IMR-90 (cell line): ENCODE measurements at regions not wholly inside any gene's neighbourhood (a gene's known extent, or its start where the extent isn't known, plus 50 kb on each side); places are given as distances from the start of the nearest gene placed in this dataset.

Experiments
- ATAC-seq: fragments of 200-7000 bp; cut with Tn5 transposase; 2 replicates; pipeline ENCODE4 v1.9.1; 2020; ENCODE audit warnings: low read depth, mild to moderate bottlenecking, moderate library complexity
- BruUV-seq: library from RNA; stranded (reverse); fragments of 400-500 nt; replicated peaks from 2 replicates; lab custom pipeline; 2021; lab: Mats Ljungman, UMichigan
- CTCF ChIA-PET: fragments of 300-600 bp; formaldehyde crosslinking; extraction: SDS; loops from one replicate; lab custom pipeline; 2021; ENCODE audit warnings: antibody characterized with exemption; lab: Yijun Ruan, JAX
- POLR2A ChIA-PET: fragments of 300-600 bp; sonication (Branson Sonifier 250); formaldehyde crosslinking; loops from one replicate; lab custom pipeline; 2022; ENCODE audit warnings: antibody characterized with exemption; ENCODE audit not compliant: unreplicated experiment; lab: Charles Lee
- DNase-seq: peaks from one replicate; pipeline ENCODE4 v3.0.0; 2013
- H2AFZ ChIP-seq: replicated peaks from 2 replicates; pipeline ENCODE3; 2013; ENCODE audit warnings: low read length, mild to moderate bottlenecking; ENCODE audit not compliant: poor library complexity
- H2AK5ac ChIP-seq: 2 replicates; pipeline ENCODE4 v1.6.1; 2013; ENCODE audit warnings: low read depth, low read length, inconsistent platforms
- H2AK9ac ChIP-seq: replicated peaks from 2 replicates; pipeline ENCODE3; 2013; ENCODE audit warnings: mild to moderate bottlenecking, low read depth, low read length, moderate library complexity; ENCODE audit not compliant: poor library complexity
- H2BK120ac ChIP-seq: 2 replicates; pipeline ENCODE4 v1.6.1; 2013; ENCODE audit warnings: low read depth, low read length, inconsistent platforms
- H2BK15ac ChIP-seq: 3 replicates; pipeline ENCODE4 v1.6.1; 2013; ENCODE audit warnings: low read depth, low read length, inconsistent platforms
- H2BK20ac ChIP-seq: 2 replicates; pipeline ENCODE4 v1.6.1; 2013; ENCODE audit warnings: low read depth, mild to moderate bottlenecking, inconsistent platforms, low read length, moderate library complexity
- H2BK5ac ChIP-seq: 2 replicates; pipeline ENCODE4 v1.6.1; 2013; ENCODE audit warnings: mild to moderate bottlenecking, low read depth, low read length, inconsistent platforms; ENCODE audit not compliant: poor library complexity, severe bottlenecking
- H3K14ac ChIP-seq: replicated peaks from 2 replicates; pipeline ENCODE4 v1.6.1; 2013; ENCODE audit warnings: low read depth, low read length, inconsistent platforms
- H3K18ac ChIP-seq: 2 replicates; pipeline ENCODE4 v1.6.1; 2013; ENCODE audit warnings: low read depth, low read length, control low read depth
- H3K23ac ChIP-seq: 2 replicates; pipeline ENCODE4 v1.6.1; 2013; ENCODE audit warnings: low read depth, low read length, inconsistent platforms
- H3K27ac ChIP-seq: 2 replicates; pipeline ENCODE4 v1.5.1; 2013; ENCODE audit warnings: mild to moderate bottlenecking, control low read depth, low read length; ENCODE audit not compliant: insufficient read depth
- H3K27me3 ChIP-seq: 2 replicates; pipeline ENCODE4 v1.6.1; 2013; ENCODE audit warnings: low read length; ENCODE audit not compliant: control insufficient read depth, insufficient read depth
- H3K36me3 ChIP-seq: 2 replicates; pipeline ENCODE4 v1.6.1; 2013; ENCODE audit warnings: low read length, mixed read lengths; ENCODE audit not compliant: control insufficient read depth, insufficient read depth
- H3K4ac ChIP-seq: 2 replicates; pipeline ENCODE4 v1.6.1; 2013; ENCODE audit warnings: low read depth, low read length, inconsistent platforms
- H3K4me1 ChIP-seq: 2 replicates; pipeline ENCODE4 v1.6.1; 2013; ENCODE audit warnings: low read length, mixed read lengths; ENCODE audit not compliant: control insufficient read depth, insufficient read depth
- H3K4me2 ChIP-seq: 2 replicates; pipeline ENCODE4 v1.6.1; 2013; ENCODE audit warnings: low read depth, mild to moderate bottlenecking, control low read depth, low read length, moderate library complexity
- H3K4me3 ChIP-seq: 2 replicates; pipeline ENCODE4 v1.5.1; 2013; ENCODE audit warnings: low read depth, mild to moderate bottlenecking, control low read depth, low read length, moderate library complexity; ENCODE audit not compliant: insufficient read depth
- H3K56ac ChIP-seq: 2 replicates; pipeline ENCODE4 v1.6.1; 2013; ENCODE audit warnings: low read length, inconsistent platforms; ENCODE audit not compliant: insufficient read depth; ENCODE audit errors: extremely low read depth
- H3K79me1 ChIP-seq, 2 experiments: 2 replicates each; pipeline ENCODE4 v1.6.1; 2013; ENCODE audit warnings: low read length in 2 of 2, inconsistent platforms in 1 of 2, low read depth in 1 of 2
- H3K9ac ChIP-seq: 2 replicates; pipeline ENCODE4 v1.6.1; 2013; ENCODE audit warnings: low read depth, low read length, control low read depth
- H3K9me1 ChIP-seq: 2 replicates; pipeline ENCODE4 v1.6.1; 2013; ENCODE audit warnings: low read length, inconsistent platforms; ENCODE audit not compliant: insufficient read depth
- H3K9me3 ChIP-seq: 2 replicates; pipeline ENCODE4 v1.6.1; 2013; ENCODE audit warnings: low read length; ENCODE audit not compliant: control insufficient read depth, insufficient read depth
- H4K20me1 ChIP-seq: 2 replicates; pipeline ENCODE4 v1.6.1; 2013; ENCODE audit warnings: low read length, inconsistent platforms; ENCODE audit not compliant: insufficient read depth
- H4K5ac ChIP-seq: 2 replicates; pipeline ENCODE4 v1.6.1; 2013; ENCODE audit warnings: mild to moderate bottlenecking, low read depth, low read length, control low read depth
- H4K8ac ChIP-seq, 2 experiments: 2 replicates each; pipeline ENCODE4 v1.6.1; 2013; ENCODE audit warnings: low read depth in 2 of 2, low read length in 2 of 2, control low read depth in 1 of 2, inconsistent platforms in 1 of 2
- H4K91ac ChIP-seq: 2 replicates; pipeline ENCODE4 v1.6.1; 2013; ENCODE audit warnings: low read depth, low read length, inconsistent platforms; ENCODE audit not compliant: insufficient read depth
- BHLHE40 ChIP-seq: fragments of 150-350 bp; IDR thresholded peaks from 2 replicates; pipeline ENCODE4 v1.6.1; 2016; ENCODE audit warnings: mild to moderate bottlenecking, low read depth, low read length
- CEBPB ChIP-seq: IDR thresholded peaks from 2 replicates; pipeline ENCODE4 v1.6.1; 2012; ENCODE audit warnings: low read depth, low read length, improper control_type of control experiment
- CHD1 ChIP-seq: IDR thresholded peaks from 2 replicates; pipeline ENCODE4 v1.6.1; 2012; ENCODE audit warnings: low read depth, low read length, improper control_type of control experiment
- ELK1 ChIP-seq: fragments of 150-350 bp; IDR thresholded peaks from 2 replicates; pipeline ENCODE4 v1.6.1; 2016; ENCODE audit warnings: low read depth, mild to moderate bottlenecking, low read length, moderate library complexity, borderline replicate concordance
- FOS ChIP-seq: fragments of 150-350 bp; IDR thresholded peaks from 2 replicates; pipeline ENCODE4 v1.6.1; 2016; ENCODE audit warnings: low read depth, low read length
- MAFK ChIP-seq: IDR thresholded peaks from 2 replicates; pipeline ENCODE4 v1.6.1; 2012; ENCODE audit warnings: low read depth, low read length, improper control_type of control experiment
- MAZ ChIP-seq: IDR thresholded peaks from 2 replicates; pipeline ENCODE4 v1.6.1; 2012; ENCODE audit warnings: low read depth, mild to moderate bottlenecking, low read length, improper control_type of control experiment, moderate library complexity, borderline replicate concordance
- MXI1 ChIP-seq: IDR thresholded peaks from 2 replicates; pipeline ENCODE4 v1.6.1; 2012; ENCODE audit warnings: low read depth, mild to moderate bottlenecking, low read length, moderate library complexity, borderline replicate concordance
- NFE2L2 ChIP-seq: fragments of 150-350 bp; IDR thresholded peaks from 2 replicates; pipeline ENCODE4 v1.6.1; 2016; ENCODE audit warnings: low read depth, mild to moderate bottlenecking, low read length
- POLR2A ChIP-seq: IDR thresholded peaks from 2 replicates; pipeline ENCODE4 v1.6.1; 2012; ENCODE audit warnings: mild to moderate bottlenecking, low read depth, low read length
- RAD21 ChIP-seq: IDR thresholded peaks from 2 replicates; pipeline ENCODE4 v1.6.1; 2012; ENCODE audit warnings: low read length, improper control_type of control experiment
- RCOR1 ChIP-seq: IDR thresholded peaks from 2 replicates; pipeline ENCODE4 v1.6.1; 2012; ENCODE audit warnings: mild to moderate bottlenecking, low read length, improper control_type of control experiment; ENCODE audit not compliant: insufficient replicate concordance
- RFX5 ChIP-seq: IDR thresholded peaks from 2 replicates; pipeline ENCODE4 v1.8.0; 2012; ENCODE audit warnings: low read depth, mild to moderate bottlenecking, low read length, moderate library complexity
- SMC3 ChIP-seq: fragments of 150-350 bp; IDR thresholded peaks from 2 replicates; pipeline ENCODE4 v1.6.1; 2016; ENCODE audit warnings: low read depth, mild to moderate bottlenecking, antibody characterized with exemption, low read length, moderate library complexity
- USF2 ChIP-seq: fragments of 150-350 bp; IDR thresholded peaks from 2 replicates; pipeline ENCODE4 v1.6.1; 2017; ENCODE audit warnings: mild to moderate bottlenecking, antibody characterized with exemption, low read length, low read depth
- WGBS, 2 experiments: methylation state at CpG; one replicate each; pipeline versions ENCODE4 v1.1.5 to v1.1.7; 2013; ENCODE audit warnings: missing lambda C conversion rate in 2 of 2; ENCODE audit not compliant: insufficient read length in 1 of 2; ENCODE audit errors: extremely low coverage in 2 of 2; 5-methylcytosine and 5-hydroxymethylcytosine counted together
- dilution Hi-C: fragments of 300-500 bp; cut with HindIII; formaldehyde crosslinking; loops from one replicate; pipeline ENCODE4 v1.14.3; 2018; ENCODE audit warnings: low sequenced_read_pairs; ENCODE audit not compliant: unreplicated experiment
- in situ Hi-C: fragments of 300-500 bp; cut with MboI; formaldehyde crosslinking; loops from 3 replicates; pipeline ENCODE4 v1.14.3; 2019; ENCODE audit warnings: low sequenced_read_pairs, inconsistent platforms, mixed read lengths
- intact Hi-C: fragments of 100-400 bp; cut with micrococcal nuclease; formaldehyde crosslinking; loops from 2 replicates; pipeline ENCODE4 v1.10.0; 2022
- TF ChIP-seq, protein P1 (sequence below): conservative IDR thresholded peaks from 2 replicates; pipeline ENCODE4 v1.5.1; 2012; ENCODE audit warnings: mild to moderate bottlenecking, low read depth, low read length, improper control_type of control experiment

DNA sequence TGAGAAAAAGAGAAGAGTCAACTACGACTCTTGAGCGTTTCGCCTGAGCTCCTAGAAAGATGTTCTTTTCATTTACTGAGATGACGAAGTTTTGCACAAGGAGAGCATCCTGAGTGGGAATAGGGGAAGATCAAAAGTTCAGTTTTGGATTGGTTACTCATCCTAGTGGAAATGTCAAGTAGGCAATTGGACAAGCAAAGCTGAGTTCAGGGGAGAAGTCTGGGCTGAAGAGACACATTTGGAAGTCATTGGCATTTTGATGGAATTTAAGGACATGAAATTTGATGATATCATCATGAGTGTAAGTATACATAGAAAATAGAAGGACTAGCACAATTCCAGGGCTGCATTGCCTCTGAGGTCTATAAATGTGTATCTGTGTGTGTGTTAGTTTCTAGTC lies 416.6 kb downstream of the RAD51AP2 start:
- Histone ChIP-seq H4K20me1 (no peaks in the 10 kb centered on the region), H3K4me1 (no peaks in the 10 kb centered on the region), H3K14ac (no peak overlapping the region), H3K9me3 (no peaks in the 10 kb centered on the region), H2AK9ac (no peak overlapping the region), H3K4me2 (no peak overlapping the region), H4K91ac (no peak overlapping the region), H2AFZ (no peak overlapping the region), H2AK5ac (no peak overlapping the region), H2BK20ac (no peak overlapping the region), H3K4ac (no peak overlapping the region), H4K5ac (no peak overlapping the region), H3K27ac (no peak overlapping the region), H3K9ac (no peak overlapping the region), H2BK15ac (no peak overlapping the region), H3K79me1 (no peaks in the 10 kb centered on the region), H3K18ac (no peak overlapping the region), H3K56ac (no peak overlapping the region), H3K27me3 (no peaks in the 10 kb centered on the region), H4K8ac (no peak overlapping the region), H2BK5ac (no peak overlapping the region), H3K4me3 (no peak overlapping the region), H3K36me3 (no peaks in the 10 kb centered on the region), H3K23ac (no peak overlapping the region), H3K9me1 (no peaks in the 10 kb centered on the region), H2BK120ac (no peak overlapping the region)
- ATAC-seq (no peak), DNase-seq (no peak)
- dilution Hi-C loops (no loop called here), in situ Hi-C loops (no loop called here), intact Hi-C loops (no loop called here)
- TF ChIP-seq RFX5 = no peak
- TF ChIP-seq FOS = no peak
- no peak for TF ChIP-seq BHLHE40
- no peak for TF ChIP-seq NFE2L2
- TF ChIP-seq CEBPB = no peak
- TF ChIP-seq USF2 = no peak
- no peak for TF ChIP-seq SMC3
- no peak for TF ChIP-seq RAD21
- no peak for TF ChIP-seq ELK1
- no peak for TF ChIP-seq MAFK
- TF ChIP-seq MXI1 = no peak
- TF ChIP-seq CHD1 = no peak
- TF ChIP-seq MAZ = no peak
- TF ChIP-seq RCOR1 = no peak
- no peak for TF ChIP-seq POLR2A
- TF ChIP-seq, protein P1, sequence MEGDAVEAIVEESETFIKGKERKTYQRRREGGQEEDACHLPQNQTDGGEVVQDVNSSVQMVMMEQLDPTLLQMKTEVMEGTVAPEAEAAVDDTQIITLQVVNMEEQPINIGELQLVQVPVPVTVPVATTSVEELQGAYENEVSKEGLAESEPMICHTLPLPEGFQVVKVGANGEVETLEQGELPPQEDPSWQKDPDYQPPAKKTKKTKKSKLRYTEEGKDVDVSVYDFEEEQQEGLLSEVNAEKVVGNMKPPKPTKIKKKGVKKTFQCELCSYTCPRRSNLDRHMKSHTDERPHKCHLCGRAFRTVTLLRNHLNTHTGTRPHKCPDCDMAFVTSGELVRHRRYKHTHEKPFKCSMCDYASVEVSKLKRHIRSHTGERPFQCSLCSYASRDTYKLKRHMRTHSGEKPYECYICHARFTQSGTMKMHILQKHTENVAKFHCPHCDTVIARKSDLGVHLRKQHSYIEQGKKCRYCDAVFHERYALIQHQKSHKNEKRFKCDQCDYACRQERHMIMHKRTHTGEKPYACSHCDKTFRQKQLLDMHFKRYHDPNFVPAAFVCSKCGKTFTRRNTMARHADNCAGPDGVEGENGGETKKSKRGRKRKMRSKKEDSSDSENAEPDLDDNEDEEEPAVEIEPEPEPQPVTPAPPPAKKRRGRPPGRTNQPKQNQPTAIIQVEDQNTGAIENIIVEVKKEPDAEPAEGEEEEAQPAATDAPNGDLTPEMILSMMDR = no peak
- WGBS, 2 experiments = 94% methylated on average over 3 of the region's 4 CpGs; no CpG with 5 or more reads in 1 of the 2 experiments
- POLR2A ChIA-PET = no interaction called here
- CTCF ChIA-PET = no interaction called here
- BruUV-seq = no TSS peak
